ENCODE measurements at regions not wholly inside any gene's neighbourhood (a gene's known extent, or its start where the extent isn't known, plus 50 kb on each side); places are given as distances from the start of the nearest gene placed in this dataset.

GRCh38 chr10:4529266-4529665, 296.7 kb upstream of the AKR1E2 start:
- ChIA-PET POLR2A (no interaction called here), CTCF (no interaction called here)
- TF ChIP-seq POLR2AphosphoS5 (IDR thresholded peaks at IDR 0.05; ENCODE audit: low read depth, low read length) (no peak), REST (IDR thresholded peaks at IDR 0.05; ENCODE audit: insufficient read depth in 1 of 2, low read depth in 2 of 2, low read length in 1 of 2) (no peak), TCF7L2 (IDR thresholded peaks at IDR 0.05; ENCODE audit: low read depth, low read length) (no peak), CTCF (IDR thresholded peaks at IDR 0.05) (no peak), SIN3A (IDR thresholded peaks at IDR 0.05; ENCODE audit: borderline replicate concordance, insufficient read depth, low read depth, low read length) (no peak)
- intact Hi-C loops (cut with micrococcal nuclease; ENCODE audit: unreplicated experiment): no loop called here
- Histone ChIP-seq H3K27ac (ENCODE audit: low read length) (no peak overlapping the region), H3K4me1 (ENCODE audit: control insufficient read depth, insufficient read depth, low read length) (no peaks in the 10 kb centered on the region; the same call in 1 of the 2 replicates), H3K9me3 (ENCODE audit: control insufficient read depth, insufficient read depth, low read depth, low read length) (peaks cover 12% of the 10 kb centered on the region; the same call in 1 of the 2 replicates), H3K4me3 (ENCODE audit: low read depth in 2 of 2, low read length in 2 of 2) (no peak overlapping the region), H3K36me3 (ENCODE audit: control insufficient read depth, insufficient read depth, low read length) (no peaks in the 10 kb centered on the region), H3K27me3 (ENCODE audit: control insufficient read depth, insufficient read depth, low read length) (no peaks in the 10 kb centered on the region)
- in situ Hi-C loops (cut with HindIII; ENCODE audit: low pct_unique_long_range_greater_than_20kb, low sequenced_read_pairs): no loop called here
- no peak for DNase-seq (ENCODE audit: low read depth, low spot score)
- BruUV-seq (replicated peaks): no TSS peak
- ATAC-seq: no peak

- ATAC-seq (no peak), DNase-seq (ENCODE audit: low read depth, low spot score) (no peak)
- H3K9me3 ChIP-seq (ENCODE audit: control insufficient read depth, insufficient read depth, low read depth, low read length): peaks cover 9% of the 10 kb centered on the region; the same call in 1 of the 2 replicates
- intact Hi-C loops (cut with micrococcal nuclease; ENCODE audit: unreplicated experiment): no loop called here
- no TSS peak for BruUV-seq (replicated peaks)
- POLR2A ChIA-PET: interaction anchor here (0.5 kb wide), 1 partner anchor 245 kb away, joined by 3 read pairs; no protein-coding TSS in a partner anchor
- H3K27me3 ChIP-seq (ENCODE audit: control insufficient read depth, insufficient read depth, low read length): no peaks in the 10 kb centered on the region
- H3K36me3 ChIP-seq (ENCODE audit: control insufficient read depth, insufficient read depth, low read length): no peaks in the 10 kb centered on the region
- no peaks in the 10 kb centered on the region for H3K4me1 ChIP-seq (ENCODE audit: control insufficient read depth, insufficient read depth, low read length)
- in situ Hi-C loops (cut with HindIII; ENCODE audit: low pct_unique_long_range_greater_than_20kb, low sequenced_read_pairs): no loop called here
- H3K4me3 ChIP-seq (ENCODE audit: low read depth in 2 of 2, low read length in 2 of 2): no peak overlapping the region
- 0 out of 2 replicates have a peak overlapping the region, but pooled peaks have one; percentile 15 for H3K27ac ChIP-seq (ENCODE audit: low read length)
- CTCF ChIA-PET: no interaction called here
- TF ChIP-seq CTCF (IDR thresholded peaks at IDR 0.05) (no peak), SIN3A (IDR thresholded peaks at IDR 0.05; ENCODE audit: borderline replicate concordance, insufficient read depth, low read depth, low read length) (no peak), TCF7L2 (IDR thresholded peaks at IDR 0.05; ENCODE audit: low read depth, low read length) (no peak)
Observed at GRCh38 chr10:4527281-4527970, 298.6 kb upstream of the AKR1E2 start.

Measured in Panc1 (cell line).